WI38 (cell line): ENCODE measurements at regions not wholly inside any gene's neighbourhood (a gene's known extent, or its start where the extent isn't known, plus 50 kb on each side); places are given as distances from the start of the nearest gene placed in this dataset.

Experiments
- H3K4me3 ChIP-seq: 2 replicates; pipeline ENCODE4 v1.5.1; 2011; ENCODE audit warnings: low read depth, mild to moderate bottlenecking, control low read depth, low read length
- CTCF ChIP-seq: IDR thresholded peaks from 2 replicates; pipeline ENCODE4 v1.5.1; 2012; ENCODE audit warnings: low read depth, mild to moderate bottlenecking, control low read depth, low read length

- H3K4me3 ChIP-seq: no peak overlapping the region
Observed at GRCh38 chr6:164439331-164439730, 870.1 kb downstream of the C6orf118 start.

GRCh38 chr6:164436976-164437375 is 872.4 kb downstream of the C6orf118 start:
- TF ChIP-seq CTCF: no peak
- H3K4me3 ChIP-seq: no peak overlapping the region

More at GRCh38 chr6:164439331-164439730, 870.1 kb downstream of the C6orf118 start:
- TF ChIP-seq CTCF: no peak

- no peak overlapping the region for H3K4me3 ChIP-seq
- TF ChIP-seq CTCF: no peak
Observed at GRCh38 chr6:164427728-164428402, 881.5 kb downstream of the C6orf118 start.

GRCh38 chr6:164424489-164424888 is 884.9 kb downstream of the C6orf118 start:
- TF ChIP-seq CTCF: no peak
- H3K4me3 ChIP-seq: no peak overlapping the region

- H3K4me3 ChIP-seq: no peak overlapping the region
- no peak for TF ChIP-seq CTCF
Observed at GRCh38 chr6:164419099-164419498, 890.3 kb downstream of the C6orf118 start.

GRCh38 chr6:164418262-164418588 is 891.2 kb downstream of the C6orf118 start:
- TF ChIP-seq CTCF: no peak
- H3K4me3 ChIP-seq: no peak overlapping the region

- TF ChIP-seq CTCF: no peak
- no peak overlapping the region for H3K4me3 ChIP-seq
Observed at GRCh38 chr6:164417537-164418261, 891.7 kb downstream of the C6orf118 start.
